ENCODE measurements at regions not wholly inside any gene's neighbourhood (a gene's known extent, or its start where the extent isn't known, plus 50 kb on each side); places are given as distances from the start of the nearest gene placed in this dataset.

DNA sequence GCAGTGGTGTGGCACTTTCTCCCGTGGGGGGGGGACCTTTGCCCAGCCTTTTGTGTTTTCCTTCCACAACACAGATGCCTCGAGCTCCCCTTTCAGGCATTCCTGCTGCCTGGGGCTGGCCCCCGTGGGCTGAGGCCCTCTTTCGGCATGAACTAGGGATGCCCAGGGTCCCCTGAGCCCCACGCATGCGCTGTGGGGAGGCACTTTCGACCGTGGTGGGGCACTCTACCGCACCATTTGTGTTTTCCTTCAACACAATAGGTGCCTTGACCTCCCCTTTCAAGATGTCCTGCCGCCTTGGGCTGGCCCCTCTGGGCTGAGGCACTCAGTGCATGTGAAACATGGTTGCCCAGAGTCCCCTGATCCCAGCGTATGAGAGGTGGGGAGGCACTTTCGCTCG lies 363.7 kb downstream of the ALG10 start:
- ChIA-PET POLR2A (no interaction called here), CTCF (no interaction called here)
- no peak for FAIRE-seq
- TF ChIP-seq GATA2 (IDR thresholded peaks at IDR 0.05; ENCODE audit: insufficient read depth, insufficient read length, low read depth, low read length) (no peak), POLR2AphosphoS5 (IDR thresholded peaks at IDR 0.05; ENCODE audit: insufficient read depth, low read depth, low read length) (no peak), JUN (IDR thresholded peaks at IDR 0.05; ENCODE audit: borderline replicate concordance, insufficient read depth, insufficient read length, low read depth) (no peak), POLR2A (IDR thresholded peaks at IDR 0.05; ENCODE audit: low read depth, low read length) (no peak), FOS (IDR thresholded peaks at IDR 0.05; ENCODE audit: borderline replicate concordance, insufficient read depth, low read length) (no peak), EZH2 (IDR thresholded peaks at IDR 0.05; ENCODE audit: borderline replicate concordance, low read depth, low read length, severe bottlenecking) (no peak), MYC (IDR thresholded peaks at IDR 0.05; ENCODE audit: low read depth, low read length) (no peak)
- TF ChIP-seq, protein P1, sequence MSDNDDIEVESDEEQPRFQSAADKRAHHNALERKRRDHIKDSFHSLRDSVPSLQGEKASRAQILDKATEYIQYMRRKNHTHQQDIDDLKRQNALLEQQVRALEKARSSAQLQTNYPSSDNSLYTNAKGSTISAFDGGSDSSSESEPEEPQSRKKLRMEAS (IDR thresholded peaks at IDR 0.05; ENCODE audit: insufficient read depth, insufficient read length) = no peak
- TF ChIP-seq, protein P2, sequence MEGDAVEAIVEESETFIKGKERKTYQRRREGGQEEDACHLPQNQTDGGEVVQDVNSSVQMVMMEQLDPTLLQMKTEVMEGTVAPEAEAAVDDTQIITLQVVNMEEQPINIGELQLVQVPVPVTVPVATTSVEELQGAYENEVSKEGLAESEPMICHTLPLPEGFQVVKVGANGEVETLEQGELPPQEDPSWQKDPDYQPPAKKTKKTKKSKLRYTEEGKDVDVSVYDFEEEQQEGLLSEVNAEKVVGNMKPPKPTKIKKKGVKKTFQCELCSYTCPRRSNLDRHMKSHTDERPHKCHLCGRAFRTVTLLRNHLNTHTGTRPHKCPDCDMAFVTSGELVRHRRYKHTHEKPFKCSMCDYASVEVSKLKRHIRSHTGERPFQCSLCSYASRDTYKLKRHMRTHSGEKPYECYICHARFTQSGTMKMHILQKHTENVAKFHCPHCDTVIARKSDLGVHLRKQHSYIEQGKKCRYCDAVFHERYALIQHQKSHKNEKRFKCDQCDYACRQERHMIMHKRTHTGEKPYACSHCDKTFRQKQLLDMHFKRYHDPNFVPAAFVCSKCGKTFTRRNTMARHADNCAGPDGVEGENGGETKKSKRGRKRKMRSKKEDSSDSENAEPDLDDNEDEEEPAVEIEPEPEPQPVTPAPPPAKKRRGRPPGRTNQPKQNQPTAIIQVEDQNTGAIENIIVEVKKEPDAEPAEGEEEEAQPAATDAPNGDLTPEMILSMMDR (IDR thresholded peaks at IDR 0.05; ENCODE audit: extremely low read depth in 1 of 2, insufficient read depth in 1 of 2, low read depth in 1 of 2, low read length in 2 of 2) = no peak
- Histone ChIP-seq H3K36me3 (ENCODE audit: control insufficient read depth in 2 of 2, extremely low read depth in 1 of 2, insufficient read depth in 2 of 2, low read length in 2 of 2) (no peaks in the 10 kb centered on the region), H3K4me2 (ENCODE audit: insufficient read depth, low read length) (no peak overlapping the region), H3K4me1 (ENCODE audit: control insufficient read depth, extremely low read depth, insufficient read depth, low read length) (no peaks in the 10 kb centered on the region), H3K27me3 (ENCODE audit: control insufficient read depth in 2 of 2, insufficient read depth in 2 of 2, low read length in 2 of 2) (no peaks in the 10 kb centered on the region), H3K27ac (ENCODE audit: insufficient read depth, low read depth, low read length) (no peak overlapping the region), H3K9ac (replicated peaks; ENCODE audit: extremely low read depth, insufficient read depth, low read length) (no peak overlapping the region), H4K20me1 (replicated peaks; ENCODE audit: control insufficient read depth, extremely low read depth, insufficient read depth, low read length) (no peaks in the 10 kb centered on the region), H2AFZ (ENCODE audit: low read depth, low read length) (no peak overlapping the region), H3K9me3 (replicated peaks; ENCODE audit: control insufficient read depth, insufficient read depth, low read length) (peaks cover 1% of the 10 kb centered on the region), H3K4me3 (replicated peaks in 1 of 3; ENCODE audit: insufficient read depth in 1 of 3, low read depth in 1 of 3, low read length in 3 of 3) (no peak overlapping the region), H3K9me1 (replicated peaks; ENCODE audit: control insufficient read depth, extremely low read depth, insufficient read depth, low read length) (no peaks in the 10 kb centered on the region), H3K79me2 (ENCODE audit: control insufficient read depth, insufficient read depth, low read length) (no peaks in the 10 kb centered on the region)
- BruUV-seq (replicated peaks) = no TSS peak
- dilution Hi-C loops (cut with MboI; ENCODE audit: extremely low pct_ligation_motif_present, low sequenced_read_pairs) = no loop called here
- no peak for DNase-seq (ENCODE audit: low read depth, low spot score)
- intact Hi-C loops (cut with micrococcal nuclease) = no loop called here
